ENCODE measurements at regions not wholly inside any gene's neighbourhood (a gene's known extent, or its start where the extent isn't known, plus 50 kb on each side); places are given as distances from the start of the nearest gene placed in this dataset.
"Not testable (repeated sequence)": the region's sequence is repeated elsewhere in the genome, so short reads cannot be mapped to it uniquely, and the experiment has no call there.

- 92% methylated on average over 18 of the region's 18 CpGs for WGBS (ENCODE audit: low lambda C conversion rate, missing lambda C conversion rate)
- Histone ChIP-seq H3K4me1 (ENCODE audit: insufficient read depth) (peaks cover 5% of the 10 kb centered on the region), H3K9me3 (ENCODE audit: low read depth) (no peaks in the 10 kb centered on the region), H3K4me2 (no peak overlapping the region), H3K36me3 (replicated peaks; ENCODE audit: insufficient read depth, low read depth) (no peaks in the 10 kb centered on the region), H3K27me3 (no peaks in the 10 kb centered on the region), H3K79me2 (no peaks in the 10 kb centered on the region), H3K27ac (no peak overlapping the region), H3K9me2 (replicated peaks; ENCODE audit: insufficient read depth) (no peaks in the 10 kb centered on the region), H2AFZ (no peak overlapping the region), H3K4me3 (no peak overlapping the region), H4K20me1 (ENCODE audit: insufficient read depth, poor library complexity, severe bottlenecking) (no peaks in the 10 kb centered on the region)
- no peak for DNase-seq (ENCODE audit: low spot score)
- TF ChIP-seq CTCF (IDR thresholded peaks at IDR 0.05; ENCODE audit: poor library complexity): no peak
- TF ChIP-seq EZH2phosphoT487 (IDR thresholded peaks at IDR 0.05; ENCODE audit: low read depth, severe bottlenecking, unreplicated experiment): no peak
- TF ChIP-seq EZH2 (IDR thresholded peaks at IDR 0.05; ENCODE audit: borderline replicate concordance): no peak
Measured at GRCh38 chr5:135745897-135746500, 88.5 kb upstream of the SLC25A48 start.

GRCh38 chr5:135743705-135744411 is 90.6 kb upstream of the SLC25A48 start:
- Histone ChIP-seq H3K27ac (no peak overlapping the region), H3K9me3 (ENCODE audit: low read depth) (no peaks in the 10 kb centered on the region), H3K79me2 (no peaks in the 10 kb centered on the region), H3K9me2 (replicated peaks; ENCODE audit: insufficient read depth) (no peaks in the 10 kb centered on the region), H3K4me2 (no peak overlapping the region), H3K4me1 (ENCODE audit: insufficient read depth) (peaks cover 14% of the 10 kb centered on the region), H2AFZ (no peak overlapping the region), H4K20me1 (ENCODE audit: insufficient read depth, poor library complexity, severe bottlenecking) (no peaks in the 10 kb centered on the region), H3K27me3 (no peaks in the 10 kb centered on the region), H3K36me3 (replicated peaks; ENCODE audit: insufficient read depth, low read depth) (no peaks in the 10 kb centered on the region), H3K4me3 (no peak overlapping the region)
- DNase-seq (ENCODE audit: low spot score): peak; percentile 34
- 33% methylated on average over 2 of the region's 2 CpGs for WGBS (ENCODE audit: low lambda C conversion rate, missing lambda C conversion rate)
- TF ChIP-seq EZH2 (IDR thresholded peaks at IDR 0.05; ENCODE audit: borderline replicate concordance) (no peak), EZH2phosphoT487 (IDR thresholded peaks at IDR 0.05; ENCODE audit: low read depth, severe bottlenecking, unreplicated experiment) (no peak), CTCF (IDR thresholded peaks at IDR 0.05; ENCODE audit: poor library complexity) (no peak)

- Histone ChIP-seq H3K36me3 (replicated peaks; ENCODE audit: insufficient read depth, low read depth) (no peaks in the 10 kb centered on the region), H2AFZ (no peak overlapping the region), H3K27me3 (no peaks in the 10 kb centered on the region), H3K4me3 (no peak overlapping the region), H3K9me3 (ENCODE audit: low read depth) (no peaks in the 10 kb centered on the region), H3K4me1 (ENCODE audit: insufficient read depth) (peaks cover 18% of the 10 kb centered on the region), H3K79me2 (no peaks in the 10 kb centered on the region), H3K4me2 (no peak overlapping the region), H3K27ac (no peak overlapping the region), H3K9me2 (replicated peaks; ENCODE audit: insufficient read depth) (no peaks in the 10 kb centered on the region), H4K20me1 (ENCODE audit: insufficient read depth, poor library complexity, severe bottlenecking) (no peaks in the 10 kb centered on the region)
- TF ChIP-seq CTCF (IDR thresholded peaks at IDR 0.05; ENCODE audit: poor library complexity) (no peak), EZH2 (IDR thresholded peaks at IDR 0.05; ENCODE audit: borderline replicate concordance) (no peak), EZH2phosphoT487 (IDR thresholded peaks at IDR 0.05; ENCODE audit: low read depth, severe bottlenecking, unreplicated experiment) (no peak)
- 55% methylated on average over 6 of the region's 6 CpGs for WGBS (ENCODE audit: low lambda C conversion rate, missing lambda C conversion rate)
- no peak for DNase-seq (ENCODE audit: low spot score)
Measured at GRCh38 chr5:135743181-135743580, 91.3 kb upstream of the SLC25A48 start.

GRCh38 chr5:135742240-135742639 is 92.2 kb upstream of the SLC25A48 start:
- not testable (repeated sequence) for H3K79me2 ChIP-seq; H4K20me1 ChIP-seq (ENCODE audit: insufficient read depth, poor library complexity, severe bottlenecking); H3K9me3 ChIP-seq (ENCODE audit: low read depth); H3K27ac ChIP-seq; DNase-seq (ENCODE audit: low spot score); H3K9me2 ChIP-seq (replicated peaks; ENCODE audit: insufficient read depth); H3K4me2 ChIP-seq; H3K36me3 ChIP-seq (replicated peaks; ENCODE audit: insufficient read depth, low read depth); H3K27me3 ChIP-seq; H3K4me3 ChIP-seq; H2AFZ ChIP-seq
- H3K4me1 ChIP-seq (ENCODE audit: insufficient read depth): peaks cover 18% of the 10 kb centered on the region
- 91% methylated on average over 5 of the region's 5 CpGs for WGBS (ENCODE audit: low lambda C conversion rate, missing lambda C conversion rate)
